IMR-90 (cell line): ENCODE measurements at regions not wholly inside any gene's neighbourhood (a gene's known extent, or its start where the extent isn't known, plus 50 kb on each side); places are given as distances from the start of the nearest gene placed in this dataset.

Experiments
- ATAC-seq: fragments of 200-7000 bp; cut with Tn5 transposase; 2 replicates; pipeline ENCODE4 v1.9.1; 2020; ENCODE audit warnings: low read depth, mild to moderate bottlenecking, moderate library complexity
- BruUV-seq: library from RNA; stranded (reverse); fragments of 400-500 nt; replicated peaks from 2 replicates; lab custom pipeline; 2021; lab: Mats Ljungman, UMichigan
- CTCF ChIA-PET: fragments of 300-600 bp; formaldehyde crosslinking; extraction: SDS; loops from one replicate; lab custom pipeline; 2021; ENCODE audit warnings: antibody characterized with exemption; lab: Yijun Ruan, JAX
- POLR2A ChIA-PET: fragments of 300-600 bp; sonication (Branson Sonifier 250); formaldehyde crosslinking; loops from one replicate; lab custom pipeline; 2022; ENCODE audit warnings: antibody characterized with exemption; ENCODE audit not compliant: unreplicated experiment; lab: Charles Lee
- DNase-seq: peaks from one replicate; pipeline ENCODE4 v3.0.0; 2013
- H2AFZ ChIP-seq: replicated peaks from 2 replicates; pipeline ENCODE3; 2013; ENCODE audit warnings: low read length, mild to moderate bottlenecking; ENCODE audit not compliant: poor library complexity
- H2AK5ac ChIP-seq: 2 replicates; pipeline ENCODE4 v1.6.1; 2013; ENCODE audit warnings: low read depth, low read length, inconsistent platforms
- H2AK9ac ChIP-seq: replicated peaks from 2 replicates; pipeline ENCODE3; 2013; ENCODE audit warnings: mild to moderate bottlenecking, low read depth, low read length, moderate library complexity; ENCODE audit not compliant: poor library complexity
- H2BK120ac ChIP-seq: 2 replicates; pipeline ENCODE4 v1.6.1; 2013; ENCODE audit warnings: low read depth, low read length, inconsistent platforms
- H2BK15ac ChIP-seq: 3 replicates; pipeline ENCODE4 v1.6.1; 2013; ENCODE audit warnings: low read depth, low read length, inconsistent platforms
- H2BK20ac ChIP-seq: 2 replicates; pipeline ENCODE4 v1.6.1; 2013; ENCODE audit warnings: low read depth, mild to moderate bottlenecking, inconsistent platforms, low read length, moderate library complexity
- H2BK5ac ChIP-seq: 2 replicates; pipeline ENCODE4 v1.6.1; 2013; ENCODE audit warnings: mild to moderate bottlenecking, low read depth, low read length, inconsistent platforms; ENCODE audit not compliant: poor library complexity, severe bottlenecking
- H3K14ac ChIP-seq: replicated peaks from 2 replicates; pipeline ENCODE4 v1.6.1; 2013; ENCODE audit warnings: low read depth, low read length, inconsistent platforms
- H3K18ac ChIP-seq: 2 replicates; pipeline ENCODE4 v1.6.1; 2013; ENCODE audit warnings: low read depth, low read length, control low read depth
- H3K23ac ChIP-seq: 2 replicates; pipeline ENCODE4 v1.6.1; 2013; ENCODE audit warnings: low read depth, low read length, inconsistent platforms
- H3K27ac ChIP-seq: 2 replicates; pipeline ENCODE4 v1.5.1; 2013; ENCODE audit warnings: mild to moderate bottlenecking, control low read depth, low read length; ENCODE audit not compliant: insufficient read depth
- H3K27me3 ChIP-seq: 2 replicates; pipeline ENCODE4 v1.6.1; 2013; ENCODE audit warnings: low read length; ENCODE audit not compliant: control insufficient read depth, insufficient read depth
- H3K36me3 ChIP-seq: 2 replicates; pipeline ENCODE4 v1.6.1; 2013; ENCODE audit warnings: low read length, mixed read lengths; ENCODE audit not compliant: control insufficient read depth, insufficient read depth
- H3K4ac ChIP-seq: 2 replicates; pipeline ENCODE4 v1.6.1; 2013; ENCODE audit warnings: low read depth, low read length, inconsistent platforms
- H3K4me1 ChIP-seq: 2 replicates; pipeline ENCODE4 v1.6.1; 2013; ENCODE audit warnings: low read length, mixed read lengths; ENCODE audit not compliant: control insufficient read depth, insufficient read depth
- H3K4me2 ChIP-seq: 2 replicates; pipeline ENCODE4 v1.6.1; 2013; ENCODE audit warnings: low read depth, mild to moderate bottlenecking, control low read depth, low read length, moderate library complexity
- H3K4me3 ChIP-seq: 2 replicates; pipeline ENCODE4 v1.5.1; 2013; ENCODE audit warnings: low read depth, mild to moderate bottlenecking, control low read depth, low read length, moderate library complexity; ENCODE audit not compliant: insufficient read depth
- H3K56ac ChIP-seq: 2 replicates; pipeline ENCODE4 v1.6.1; 2013; ENCODE audit warnings: low read length, inconsistent platforms; ENCODE audit not compliant: insufficient read depth; ENCODE audit errors: extremely low read depth
- H3K79me1 ChIP-seq, 2 experiments: 2 replicates each; pipeline ENCODE4 v1.6.1; 2013; ENCODE audit warnings: low read length in 2 of 2, inconsistent platforms in 1 of 2, low read depth in 1 of 2
- H3K9ac ChIP-seq: 2 replicates; pipeline ENCODE4 v1.6.1; 2013; ENCODE audit warnings: low read depth, low read length, control low read depth
- H3K9me1 ChIP-seq: 2 replicates; pipeline ENCODE4 v1.6.1; 2013; ENCODE audit warnings: low read length, inconsistent platforms; ENCODE audit not compliant: insufficient read depth
- H3K9me3 ChIP-seq: 2 replicates; pipeline ENCODE4 v1.6.1; 2013; ENCODE audit warnings: low read length; ENCODE audit not compliant: control insufficient read depth, insufficient read depth
- H4K20me1 ChIP-seq: 2 replicates; pipeline ENCODE4 v1.6.1; 2013; ENCODE audit warnings: low read length, inconsistent platforms; ENCODE audit not compliant: insufficient read depth
- H4K5ac ChIP-seq: 2 replicates; pipeline ENCODE4 v1.6.1; 2013; ENCODE audit warnings: mild to moderate bottlenecking, low read depth, low read length, control low read depth
- H4K8ac ChIP-seq, 2 experiments: 2 replicates each; pipeline ENCODE4 v1.6.1; 2013; ENCODE audit warnings: low read depth in 2 of 2, low read length in 2 of 2, control low read depth in 1 of 2, inconsistent platforms in 1 of 2
- H4K91ac ChIP-seq: 2 replicates; pipeline ENCODE4 v1.6.1; 2013; ENCODE audit warnings: low read depth, low read length, inconsistent platforms; ENCODE audit not compliant: insufficient read depth
- BHLHE40 ChIP-seq: fragments of 150-350 bp; IDR thresholded peaks from 2 replicates; pipeline ENCODE4 v1.6.1; 2016; ENCODE audit warnings: mild to moderate bottlenecking, low read depth, low read length
- CEBPB ChIP-seq: IDR thresholded peaks from 2 replicates; pipeline ENCODE4 v1.6.1; 2012; ENCODE audit warnings: low read depth, low read length, improper control_type of control experiment
- CTCF ChIP-seq: conservative IDR thresholded peaks from 2 replicates; pipeline ENCODE4 v1.5.1; 2012; ENCODE audit warnings: mild to moderate bottlenecking, low read depth, low read length, improper control_type of control experiment
- FOS ChIP-seq: fragments of 150-350 bp; IDR thresholded peaks from 2 replicates; pipeline ENCODE4 v1.6.1; 2016; ENCODE audit warnings: low read depth, low read length
- MAZ ChIP-seq: IDR thresholded peaks from 2 replicates; pipeline ENCODE4 v1.6.1; 2012; ENCODE audit warnings: low read depth, mild to moderate bottlenecking, low read length, improper control_type of control experiment, moderate library complexity, borderline replicate concordance
- MXI1 ChIP-seq: IDR thresholded peaks from 2 replicates; pipeline ENCODE4 v1.6.1; 2012; ENCODE audit warnings: low read depth, mild to moderate bottlenecking, low read length, moderate library complexity, borderline replicate concordance
- NFE2L2 ChIP-seq: fragments of 150-350 bp; IDR thresholded peaks from 2 replicates; pipeline ENCODE4 v1.6.1; 2016; ENCODE audit warnings: low read depth, mild to moderate bottlenecking, low read length
- POLR2A ChIP-seq: IDR thresholded peaks from 2 replicates; pipeline ENCODE4 v1.6.1; 2012; ENCODE audit warnings: mild to moderate bottlenecking, low read depth, low read length
- RCOR1 ChIP-seq: IDR thresholded peaks from 2 replicates; pipeline ENCODE4 v1.6.1; 2012; ENCODE audit warnings: mild to moderate bottlenecking, low read length, improper control_type of control experiment; ENCODE audit not compliant: insufficient replicate concordance
- RFX5 ChIP-seq: IDR thresholded peaks from 2 replicates; pipeline ENCODE4 v1.8.0; 2012; ENCODE audit warnings: low read depth, mild to moderate bottlenecking, low read length, moderate library complexity
- SMC3 ChIP-seq: fragments of 150-350 bp; IDR thresholded peaks from 2 replicates; pipeline ENCODE4 v1.6.1; 2016; ENCODE audit warnings: low read depth, mild to moderate bottlenecking, antibody characterized with exemption, low read length, moderate library complexity
- USF2 ChIP-seq: fragments of 150-350 bp; IDR thresholded peaks from 2 replicates; pipeline ENCODE4 v1.6.1; 2017; ENCODE audit warnings: mild to moderate bottlenecking, antibody characterized with exemption, low read length, low read depth
- WGBS, 2 experiments: methylation state at CpG; one replicate each; pipeline versions ENCODE4 v1.1.5 to v1.1.7; 2013; ENCODE audit warnings: missing lambda C conversion rate in 2 of 2; ENCODE audit not compliant: insufficient read length in 1 of 2; ENCODE audit errors: extremely low coverage in 2 of 2; 5-methylcytosine and 5-hydroxymethylcytosine counted together
- dilution Hi-C: fragments of 300-500 bp; cut with HindIII; formaldehyde crosslinking; loops from one replicate; pipeline ENCODE4 v1.14.3; 2018; ENCODE audit warnings: low sequenced_read_pairs; ENCODE audit not compliant: unreplicated experiment
- in situ Hi-C: fragments of 300-500 bp; cut with MboI; formaldehyde crosslinking; loops from 3 replicates; pipeline ENCODE4 v1.14.3; 2019; ENCODE audit warnings: low sequenced_read_pairs, inconsistent platforms, mixed read lengths
- intact Hi-C: fragments of 100-400 bp; cut with micrococcal nuclease; formaldehyde crosslinking; loops from 2 replicates; pipeline ENCODE4 v1.10.0; 2022

- dilution Hi-C loops = no loop called here
- Histone ChIP-seq H3K27ac (no peak overlapping the region), H3K4me3 (no peak overlapping the region), H4K8ac (no peak overlapping the region), H2BK120ac (no peak overlapping the region), H3K4me1 (no peaks in the 10 kb centered on the region), H3K14ac (no peak overlapping the region), H2AK5ac (no peak overlapping the region), H2BK15ac (no peak overlapping the region), H3K9ac (no peak overlapping the region), H3K9me1 (no peaks in the 10 kb centered on the region), H3K18ac (no peak overlapping the region), H3K79me1 (no peaks in the 10 kb centered on the region), H2AK9ac (no peak overlapping the region), H3K4ac (no peak overlapping the region), H2BK5ac (no peak overlapping the region), H2BK20ac (no peak overlapping the region), H4K91ac (no peak overlapping the region), H3K23ac (no peak overlapping the region), H3K56ac (no peak overlapping the region), H4K5ac (no peak overlapping the region), H3K9me3 (peaks cover 8% of the 10 kb centered on the region), H2AFZ (no peak overlapping the region), H3K36me3 (no peaks in the 10 kb centered on the region), H4K20me1 (no peaks in the 10 kb centered on the region), H3K27me3 (peaks cover 1% of the 10 kb centered on the region; the same call in 1 of the 2 replicates), H3K4me2 (no peak overlapping the region)
- ChIA-PET CTCF (no interaction called here), POLR2A (no interaction called here)
- no TSS peak for BruUV-seq
- ATAC-seq = no peak
- no peak for DNase-seq
- intact Hi-C loops = no loop called here
- in situ Hi-C loops = no loop called here
- WGBS, 2 experiments = no CpG with 5 or more reads among the region's 3 CpGs
- TF ChIP-seq MXI1 (no peak), SMC3 (no peak), RCOR1 (no peak), RFX5 (no peak), NFE2L2 (no peak), USF2 (no peak), MAZ (no peak), CEBPB (no peak), POLR2A (no peak), FOS (no peak), BHLHE40 (no peak), CTCF (no peak)
These were observed 57.9 kb upstream of the RNU6-1 start for GRCh38 chr15:67897646-67898339.
